ENCODE measurements at regions not wholly inside any gene's neighbourhood (a gene's known extent, or its start where the extent isn't known, plus 50 kb on each side); places are given as distances from the start of the nearest gene placed in this dataset.
"Not testable (repeated sequence)": the region's sequence is repeated elsewhere in the genome, so short reads cannot be mapped to it uniquely, and the experiment has no call there.

- POLR2A ChIA-PET = no interaction called here
- CTCF ChIA-PET = interaction anchor here (1.0 to 1.5 kb wide), 2 partner anchors 9 to 11 kb away, joined by 3 read pairs; no protein-coding TSS in a partner anchor
- TF ChIP-seq, protein P1, sequence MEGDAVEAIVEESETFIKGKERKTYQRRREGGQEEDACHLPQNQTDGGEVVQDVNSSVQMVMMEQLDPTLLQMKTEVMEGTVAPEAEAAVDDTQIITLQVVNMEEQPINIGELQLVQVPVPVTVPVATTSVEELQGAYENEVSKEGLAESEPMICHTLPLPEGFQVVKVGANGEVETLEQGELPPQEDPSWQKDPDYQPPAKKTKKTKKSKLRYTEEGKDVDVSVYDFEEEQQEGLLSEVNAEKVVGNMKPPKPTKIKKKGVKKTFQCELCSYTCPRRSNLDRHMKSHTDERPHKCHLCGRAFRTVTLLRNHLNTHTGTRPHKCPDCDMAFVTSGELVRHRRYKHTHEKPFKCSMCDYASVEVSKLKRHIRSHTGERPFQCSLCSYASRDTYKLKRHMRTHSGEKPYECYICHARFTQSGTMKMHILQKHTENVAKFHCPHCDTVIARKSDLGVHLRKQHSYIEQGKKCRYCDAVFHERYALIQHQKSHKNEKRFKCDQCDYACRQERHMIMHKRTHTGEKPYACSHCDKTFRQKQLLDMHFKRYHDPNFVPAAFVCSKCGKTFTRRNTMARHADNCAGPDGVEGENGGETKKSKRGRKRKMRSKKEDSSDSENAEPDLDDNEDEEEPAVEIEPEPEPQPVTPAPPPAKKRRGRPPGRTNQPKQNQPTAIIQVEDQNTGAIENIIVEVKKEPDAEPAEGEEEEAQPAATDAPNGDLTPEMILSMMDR (IDR thresholded peaks at IDR 0.05; ENCODE audit: control extremely low read depth, extremely low read depth, low read depth, missing control alignments) = no peak
- no peak for DNase-seq (ENCODE audit: extremely low spot score)
Observed at GRCh38 chr5:165405340-165405739, 1899.9 kb downstream of the MAT2B start.

GRCh38 chr5:165407352-165407751, 1901.9 kb downstream of the MAT2B start:
- ChIA-PET CTCF (no interaction called here), POLR2A (no interaction called here)
- DNase-seq (ENCODE audit: extremely low spot score) = no peak
- TF ChIP-seq, protein P1 (IDR thresholded peaks at IDR 0.05; ENCODE audit: control extremely low read depth, extremely low read depth, low read depth, missing control alignments) = no peak

DNA sequence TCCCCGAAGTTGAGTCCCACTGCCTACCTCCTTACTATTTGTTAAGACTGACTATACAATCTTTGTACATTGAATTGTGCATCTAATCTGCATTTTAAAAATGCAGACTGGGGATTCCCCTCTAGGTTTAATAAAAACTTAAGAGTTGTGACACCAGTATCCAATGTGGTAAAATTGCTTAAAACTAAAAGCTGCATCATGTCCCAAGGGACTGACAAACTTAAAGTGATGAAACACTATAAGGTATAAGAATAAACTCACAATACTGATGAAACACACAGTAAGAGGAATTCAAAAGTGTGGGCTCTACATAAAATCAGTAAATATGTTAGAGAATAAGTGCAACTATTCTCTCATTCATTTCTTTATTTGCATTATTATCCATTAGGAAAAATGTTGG, 1905.1 kb downstream of the MAT2B start:
- CTCF ChIA-PET = interaction anchor here (0.9 kb wide), 1 partner anchor 17 kb away, joined by 5 read pairs; no protein-coding TSS in a partner anchor
- POLR2A ChIA-PET = no interaction called here
- TF ChIP-seq, protein P1 (IDR thresholded peaks at IDR 0.05; ENCODE audit: control extremely low read depth, extremely low read depth, low read depth, missing control alignments) = no peak
- no peak for DNase-seq (ENCODE audit: extremely low spot score)

GRCh38 chr5:165411532-165411931, 1906.1 kb downstream of the MAT2B start:
- CTCF ChIA-PET = interaction anchor here (0.9 kb wide), 1 partner anchor 16 kb away, joined by 5 read pairs; no protein-coding TSS in a partner anchor
- POLR2A ChIA-PET; DNase-seq (ENCODE audit: extremely low spot score): not testable (repeated sequence)

- TF ChIP-seq, protein P1 (IDR thresholded peaks at IDR 0.05; ENCODE audit: control extremely low read depth, extremely low read depth, low read depth, missing control alignments) = no peak
- no peak for DNase-seq (ENCODE audit: extremely low spot score)
- ChIA-PET CTCF (interaction anchor here (1.5 kb wide), 1 partner anchor 12 kb away, joined by 5 read pairs; no protein-coding TSS in a partner anchor), POLR2A (no interaction called here)
Observed at GRCh38 chr5:165420493-165420892, 1915.1 kb downstream of the MAT2B start.

- ChIA-PET CTCF (interaction anchor here (0.7 to 0.9 kb wide), 2 partner anchors 11 to 1905 kb away, joined by 3 read pairs; no protein-coding TSS in a partner anchor), POLR2A (no interaction called here)
- TF ChIP-seq, protein P1 (IDR thresholded peaks at IDR 0.05; ENCODE audit: control extremely low read depth, extremely low read depth, low read depth, missing control alignments) = no peak
- DNase-seq (ENCODE audit: extremely low spot score) = no peak
Observed at GRCh38 chr5:165423697-165424299, 1918.4 kb downstream of the MAT2B start.

- TF ChIP-seq, protein P1 (IDR thresholded peaks at IDR 0.05; ENCODE audit: control extremely low read depth, extremely low read depth, low read depth, missing control alignments) = no peak
- CTCF ChIA-PET = interaction anchor here (0.9 kb wide), 1 partner anchor 25 kb away, joined by 3 read pairs; no protein-coding TSS in a partner anchor
- DNase-seq (ENCODE audit: extremely low spot score) = no peak
- POLR2A ChIA-PET = no interaction called here
Observed at GRCh38 chr5:165425594-165425993, 1920.2 kb downstream of the MAT2B start.

All from GM10248 (cell line).